A549 (cell line): ENCODE measurements at regions not wholly inside any gene's neighbourhood (a gene's known extent, or its start where the extent isn't known, plus 50 kb on each side); places are given as distances from the start of the nearest gene placed in this dataset.

Experiments used
- ATAC-seq, 2 experiments: fragments of 200-7000 bp in 1 of 2; fragments of >200 bp in 1 of 2; cut with Nextera tagmentation in 1 of 2; cut with Tn5 transposase in 1 of 2; 3 replicates each; pipeline versions ENCODE4 v1.8.0 to v1.9.1; 2018 to 2020; ENCODE audit warnings: mild to moderate bottlenecking in 1 of 2, moderate library complexity in 1 of 2
- CTCF ChIA-PET: fragments of 300-600 bp; sonication (Branson Sonifier 250); formaldehyde crosslinking; extraction: SDS; loops from one replicate; lab custom pipeline; 2021; ENCODE audit warnings: antibody characterized with exemption, inconsistent platforms; lab: Yijun Ruan, JAX
- POLR2A ChIA-PET: fragments of 350-600 bp; formaldehyde crosslinking; extraction: SDS; loops from one replicate; lab custom pipeline; 2021; ENCODE audit warnings: antibody characterized with exemption, inconsistent platforms; lab: Yijun Ruan, JAX
- DNase-seq, 2 experiments: peaks; one replicate each; pipeline versions ENCODE4 v3.0.0 to v3.0.0-alpha.2; 2011 to 2016; ENCODE audit warnings: low read depth in 1 of 2, low spot score in 1 of 2
- FAIRE-seq: peaks from 2 replicates; lab custom pipeline; 2011; peaks lifted over from hg19 to GRCh38; lab: Jason Lieb, UNC
- H3K27ac ChIP-seq, 2 experiments: fragments of >200 bp; sonication (Bioruptor Twin); formaldehyde crosslinking; 3 replicates each; pipeline ENCODE4 v1.5.1; 2016 to 2017
- H3K4me1 ChIP-seq: fragments of >200 bp; sonication (Bioruptor Twin); formaldehyde crosslinking; 3 replicates; pipeline ENCODE4 v1.6.1; 2016
- H3K4me2 ChIP-seq: fragments of >200 bp; sonication (Bioruptor Twin); formaldehyde crosslinking; 3 replicates; pipeline ENCODE4 v1.6.1; 2016
- H3K4me3 ChIP-seq: fragments of >200 bp; sonication (Bioruptor Twin); formaldehyde crosslinking; 3 replicates; pipeline ENCODE4 v1.5.1; 2016
- H3K9me3 ChIP-seq: fragments of >200 bp; sonication (Bioruptor Twin); formaldehyde crosslinking; 3 replicates; pipeline ENCODE4 v1.6.1; 2016
- BHLHE40 ChIP-seq: IDR thresholded peaks from 2 replicates; pipeline ENCODE4 v1.6.1; 2012; ENCODE audit warnings: low read depth, low read length, inconsistent platforms
- CEBPB ChIP-seq, 2 experiments: fragments of >200 bp in 1 of 2; sonication (Bioruptor Twin) in 1 of 2; formaldehyde crosslinking in 1 of 2; IDR thresholded peaks; 2 replicates each; pipeline ENCODE4 v1.6.1; 2012 to 2016
- EHMT2 ChIP-seq: fragments of 200-600 bp; sonication (generic); IDR thresholded peaks from 2 replicates; pipeline ENCODE4 v1.6.1; 2016; ENCODE audit warnings: antibody characterized with exemption, low read depth, mild to moderate bottlenecking, moderate library complexity
- FOSB ChIP-seq: fragments of 250-450 bp; sonication (Bioruptor Pico); IDR thresholded peaks from 2 replicates; pipeline ENCODE4 v1.5.0; 2020; ENCODE audit warnings: mild to moderate bottlenecking, moderate library complexity
- FOSL2 ChIP-seq, 2 experiments: fragments of 450-650 bp in 1 of 2; fragments of >200 bp in 1 of 2; sonication (Bioruptor Twin) in 1 of 2; formaldehyde crosslinking; IDR thresholded peaks; 2 replicates each; pipeline versions ENCODE4 v1.5.0 to v1.6.1; 2016 to 2020; ENCODE audit warnings: mild to moderate bottlenecking in 1 of 2, moderate library complexity in 1 of 2
- HDAC2 ChIP-seq: fragments of 200-600 bp; sonication (generic); IDR thresholded peaks from 2 replicates; pipeline ENCODE4 v1.6.1; 2016
- HOXA7 ChIP-seq: fragments of 250-450 bp; sonication (Bioruptor Pico); IDR thresholded peaks from 2 replicates; pipeline ENCODE4 v1.5.0; 2020; ENCODE audit warnings: mild to moderate bottlenecking, moderate library complexity
- HOXB5 ChIP-seq: fragments of 250-450 bp; sonication (Bioruptor Pico); IDR thresholded peaks from 2 replicates; pipeline ENCODE4 v1.5.0; 2020; ENCODE audit warnings: mild to moderate bottlenecking, moderate library complexity
- KDM5A ChIP-seq: fragments of 200-600 bp; sonication (generic); IDR thresholded peaks from 2 replicates; pipeline ENCODE4 v1.6.1; 2016; ENCODE audit warnings: antibody characterized with exemption, mild to moderate bottlenecking
- MAZ ChIP-seq: fragments of 150-350 bp; IDR thresholded peaks from 2 replicates; pipeline ENCODE4 v1.6.1; 2014; ENCODE audit warnings: antibody characterized with exemption, low read depth, low read length, borderline replicate concordance
- NFE2L2 ChIP-seq: fragments of 150-350 bp; conservative IDR thresholded peaks from 2 replicates; pipeline ENCODE4 v1.6.1; 2014; ENCODE audit warnings: low read length
- NPAS2 ChIP-seq: fragments of 250-450 bp; sonication (Bioruptor Pico); IDR thresholded peaks from 2 replicates; pipeline ENCODE4 v1.8.0; 2022; ENCODE audit warnings: mild to moderate bottlenecking, moderate library complexity, borderline replicate concordance
- RAD21 ChIP-seq, 2 experiments: fragments of >200 bp in 1 of 2; sonication (Bioruptor Twin) in 1 of 2; formaldehyde crosslinking in 1 of 2; IDR thresholded peaks in 1 of 2; conservative IDR thresholded peaks in 1 of 2; 2 replicates in 1 of 2; 3 replicates in 1 of 2; pipeline ENCODE4 v1.6.1; 2012 to 2018; ENCODE audit warnings: inconsistent platforms in 1 of 2
- SMC3 ChIP-seq: fragments of >200 bp; sonication (Bioruptor Twin); formaldehyde crosslinking; IDR thresholded peaks from 3 replicates; pipeline ENCODE4 v1.6.1; 2018; ENCODE audit warnings: inconsistent platforms
- ZC3H11A ChIP-seq: fragments of 450-650 bp; IDR thresholded peaks from 2 replicates; pipeline ENCODE4 v1.6.1; 2014; ENCODE audit warnings: antibody characterized with exemption, mild to moderate bottlenecking
- ZNF302 ChIP-seq: fragments of 250-450 bp; sonication (Bioruptor Pico); IDR thresholded peaks from 2 replicates; pipeline ENCODE4 v1.9.0; 2021; ENCODE audit warnings: inconsistent platforms, mild to moderate bottlenecking, moderate library complexity
- WGBS: methylation state at CpG from one replicate; pipeline ENCODE4 v1.1.6; 2017; ENCODE audit errors: missing lambda C conversion rate; 5-methylcytosine and 5-hydroxymethylcytosine counted together
- TF ChIP-seq, protein P1 (sequence below): IDR thresholded peaks from 2 replicates; pipeline ENCODE4 v1.6.1; 2012; ENCODE audit warnings: low read depth, borderline replicate concordance
- TF ChIP-seq, protein P2 (sequence below): fragments of 150-350 bp; IDR thresholded peaks from 2 replicates; pipeline ENCODE4 v1.6.1; 2014; ENCODE audit warnings: low read depth, mild to moderate bottlenecking, low read length
- TF ChIP-seq, protein P3 (sequence below): IDR thresholded peaks from 2 replicates; pipeline ENCODE4 v1.6.1; 2012
- TF ChIP-seq, protein P4 (sequence below): fragments of 250-450 bp; sonication (Bioruptor Pico); IDR thresholded peaks from 2 replicates; pipeline ENCODE4 v1.5.0; 2020; ENCODE audit warnings: low read depth, mild to moderate bottlenecking, moderate library complexity
- TF ChIP-seq, protein P5 (sequence below): fragments of >200 bp; sonication (Bioruptor Twin); formaldehyde crosslinking; IDR thresholded peaks from 3 replicates; pipeline ENCODE4 v1.5.1; 2016
- TF ChIP-seq, protein P6 (sequence below): fragments of >200 bp; sonication (Bioruptor Twin); formaldehyde crosslinking; IDR thresholded peaks from 2 replicates; pipeline ENCODE4 v1.6.1; 2016

DNA sequence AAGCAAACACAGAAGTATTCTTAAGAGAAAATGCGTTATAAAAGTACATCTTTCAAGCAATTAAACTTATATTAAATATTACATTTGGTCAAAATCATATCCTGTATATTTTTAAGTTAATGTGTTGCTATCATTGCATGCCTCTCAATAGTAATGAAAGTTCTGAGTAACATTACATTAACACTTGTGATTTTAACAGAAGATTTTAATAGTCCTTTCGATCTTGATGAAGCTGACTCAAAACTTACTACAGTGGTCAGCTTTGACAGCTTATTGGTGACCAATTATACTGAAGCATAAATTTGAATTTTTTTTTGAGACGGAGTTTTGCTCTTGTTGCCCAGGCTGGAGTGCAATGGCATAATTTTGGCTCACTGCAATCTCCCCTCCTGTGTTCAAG is 303.3 kb downstream of the GALR1 start:
- TF ChIP-seq, protein P1, sequence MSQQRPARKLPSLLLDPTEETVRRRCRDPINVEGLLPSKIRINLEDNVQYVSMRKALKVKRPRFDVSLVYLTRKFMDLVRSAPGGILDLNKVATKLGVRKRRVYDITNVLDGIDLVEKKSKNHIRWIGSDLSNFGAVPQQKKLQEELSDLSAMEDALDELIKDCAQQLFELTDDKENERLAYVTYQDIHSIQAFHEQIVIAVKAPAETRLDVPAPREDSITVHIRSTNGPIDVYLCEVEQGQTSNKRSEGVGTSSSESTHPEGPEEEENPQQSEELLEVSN, result no peak
- TF ChIP-seq FOSL2 (IDR thresholded peaks at IDR 0.05) (no peak), FOSL2 (CRISPR knock-in tag; IDR thresholded peaks at IDR 0.05) (no peak), BHLHE40 (no peak), EHMT2 (no peak), MAZ (no peak), HOXA7 (CRISPR knock-in tag) (no peak), HOXB5 (CRISPR knock-in tag) (no peak), ZNF302 (CRISPR knock-in tag) (no peak), CEBPB (IDR thresholded peaks at IDR 0.05) (no peak)
- TF ChIP-seq, protein P2, sequence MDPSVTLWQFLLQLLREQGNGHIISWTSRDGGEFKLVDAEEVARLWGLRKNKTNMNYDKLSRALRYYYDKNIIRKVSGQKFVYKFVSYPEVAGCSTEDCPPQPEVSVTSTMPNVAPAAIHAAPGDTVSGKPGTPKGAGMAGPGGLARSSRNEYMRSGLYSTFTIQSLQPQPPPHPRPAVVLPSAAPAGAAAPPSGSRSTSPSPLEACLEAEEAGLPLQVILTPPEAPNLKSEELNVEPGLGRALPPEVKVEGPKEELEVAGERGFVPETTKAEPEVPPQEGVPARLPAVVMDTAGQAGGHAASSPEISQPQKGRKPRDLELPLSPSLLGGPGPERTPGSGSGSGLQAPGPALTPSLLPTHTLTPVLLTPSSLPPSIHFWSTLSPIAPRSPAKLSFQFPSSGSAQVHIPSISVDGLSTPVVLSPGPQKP, result no peak
- TF ChIP-seq, protein P3, sequence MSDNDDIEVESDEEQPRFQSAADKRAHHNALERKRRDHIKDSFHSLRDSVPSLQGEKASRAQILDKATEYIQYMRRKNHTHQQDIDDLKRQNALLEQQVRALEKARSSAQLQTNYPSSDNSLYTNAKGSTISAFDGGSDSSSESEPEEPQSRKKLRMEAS, result no peak
- TF ChIP-seq, all 56 proteins: peak for 0
- ChIA-PET CTCF (no interaction called here), POLR2A (no interaction called here)
- no peak for DNase-seq
- no peak overlapping the region for H3K4me2 ChIP-seq
- no peaks in the 10 kb centered on the region for H3K4me1 ChIP-seq
- FAIRE-seq, result no peak
- no peak overlapping the region for H3K4me3 ChIP-seq
- H3K27ac ChIP-seq, result no peak overlapping the region
- no peaks in the 10 kb centered on the region for H3K9me3 ChIP-seq
- ATAC-seq, result no peak
- WGBS, result 17% methylated on average over 3 of the region's 3 CpGs

DNA sequence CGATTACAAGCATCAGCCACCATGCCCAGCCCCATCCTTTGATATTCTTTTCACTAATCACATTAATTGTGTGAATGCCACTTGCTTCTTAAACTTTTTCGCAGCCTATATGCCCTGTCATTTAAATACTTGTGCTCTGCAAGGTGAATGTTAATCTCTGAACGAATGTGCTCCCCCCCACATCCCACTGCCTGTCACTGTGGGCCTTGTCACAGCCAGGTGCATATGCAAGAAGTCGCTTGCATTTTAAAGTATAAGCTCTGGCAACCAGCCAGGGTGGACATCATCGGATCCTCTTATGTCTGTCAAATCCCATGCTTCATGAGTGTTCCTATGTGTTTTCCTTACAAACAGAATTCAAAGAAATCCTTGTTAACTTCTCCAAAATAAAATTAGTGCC is 304.4 kb downstream of the GALR1 start:
- H3K4me2 ChIP-seq, result no peak overlapping the region
- ChIA-PET CTCF (no interaction called here), POLR2A (no interaction called here)
- no peak for ATAC-seq
- FAIRE-seq, result no peak
- no peaks in the 10 kb centered on the region for H3K9me3 ChIP-seq
- no peak overlapping the region for H3K4me3 ChIP-seq
- H3K27ac ChIP-seq, result no peak overlapping the region
- WGBS, result 1% methylated on average over 5 of the region's 5 CpGs
- no peaks in the 10 kb centered on the region for H3K4me1 ChIP-seq
- no peak for DNase-seq
- TF ChIP-seq FOSB (CRISPR knock-in tag) (no peak), HDAC2 (no peak), SMC3 (no peak), RAD21 (conservative IDR thresholded peaks at IDR 0.05 in 1 of 2, IDR thresholded peaks at IDR 0.05 in 1 of 2) (no peak), NFE2L2 (no peak), KDM5A (no peak), NPAS2 (CRISPR knock-in tag) (no peak), ZC3H11A (no peak)
- TF ChIP-seq, protein P4, sequence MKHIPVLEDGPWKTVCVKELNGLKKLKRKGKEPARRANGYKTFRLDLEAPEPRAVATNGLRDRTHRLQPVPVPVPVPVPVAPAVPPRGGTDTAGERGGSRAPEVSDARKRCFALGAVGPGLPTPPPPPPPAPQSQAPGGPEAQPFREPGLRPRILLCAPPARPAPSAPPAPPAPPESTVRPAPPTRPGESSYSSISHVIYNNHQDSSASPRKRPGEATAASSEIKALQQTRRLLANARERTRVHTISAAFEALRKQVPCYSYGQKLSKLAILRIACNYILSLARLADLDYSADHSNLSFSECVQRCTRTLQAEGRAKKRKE (CRISPR knock-in tag), result no peak
- TF ChIP-seq, protein P5, sequence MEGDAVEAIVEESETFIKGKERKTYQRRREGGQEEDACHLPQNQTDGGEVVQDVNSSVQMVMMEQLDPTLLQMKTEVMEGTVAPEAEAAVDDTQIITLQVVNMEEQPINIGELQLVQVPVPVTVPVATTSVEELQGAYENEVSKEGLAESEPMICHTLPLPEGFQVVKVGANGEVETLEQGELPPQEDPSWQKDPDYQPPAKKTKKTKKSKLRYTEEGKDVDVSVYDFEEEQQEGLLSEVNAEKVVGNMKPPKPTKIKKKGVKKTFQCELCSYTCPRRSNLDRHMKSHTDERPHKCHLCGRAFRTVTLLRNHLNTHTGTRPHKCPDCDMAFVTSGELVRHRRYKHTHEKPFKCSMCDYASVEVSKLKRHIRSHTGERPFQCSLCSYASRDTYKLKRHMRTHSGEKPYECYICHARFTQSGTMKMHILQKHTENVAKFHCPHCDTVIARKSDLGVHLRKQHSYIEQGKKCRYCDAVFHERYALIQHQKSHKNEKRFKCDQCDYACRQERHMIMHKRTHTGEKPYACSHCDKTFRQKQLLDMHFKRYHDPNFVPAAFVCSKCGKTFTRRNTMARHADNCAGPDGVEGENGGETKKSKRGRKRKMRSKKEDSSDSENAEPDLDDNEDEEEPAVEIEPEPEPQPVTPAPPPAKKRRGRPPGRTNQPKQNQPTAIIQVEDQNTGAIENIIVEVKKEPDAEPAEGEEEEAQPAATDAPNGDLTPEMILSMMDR, result no peak
- TF ChIP-seq, protein P6, sequence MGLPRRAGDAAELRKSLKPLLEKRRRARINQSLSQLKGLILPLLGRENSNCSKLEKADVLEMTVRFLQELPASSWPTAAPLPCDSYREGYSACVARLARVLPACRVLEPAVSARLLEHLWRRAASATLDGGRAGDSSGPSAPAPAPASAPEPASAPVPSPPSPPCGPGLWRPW, result no peak
